Parathyroid adenoma (tissue), 2 donors: ENCODE measurements at regions not wholly inside any gene's neighbourhood (a gene's known extent, or its start where the extent isn't known, plus 50 kb on each side); places are given as distances from the start of the nearest gene placed in this dataset.
A peak's percentile ranks its signal among the peaks of the same experiment; 100 is the strongest.

ENCODE experiments used
- H2AFZ ChIP-seq: fragments of 300-600 bp; sonication (generic); one replicate; pipeline ENCODE4 v1.7.0; 2017; ENCODE audit warnings: antibody characterized with exemption, mild to moderate bottlenecking
- H3K27ac ChIP-seq: fragments of 300-600 bp; sonication (generic); one replicate; pipeline ENCODE4 v1.7.0; 2017
- H3K27me3 ChIP-seq: fragments of 300-600 bp; sonication (generic); one replicate; pipeline ENCODE4 v1.7.0; 2017; ENCODE audit warnings: low read length; ENCODE audit not compliant: control insufficient read depth, insufficient read depth
- H3K36me3 ChIP-seq: fragments of 300-600 bp; sonication (generic); one replicate; pipeline ENCODE4 v1.7.0; 2017; ENCODE audit warnings: low read length; ENCODE audit not compliant: control insufficient read depth, insufficient read depth
- H3K4me1 ChIP-seq: fragments of 300-600 bp; sonication (generic); one replicate; pipeline ENCODE4 v1.7.0; 2017; ENCODE audit warnings: control low read depth
- H3K4me2 ChIP-seq: fragments of 300-600 bp; sonication (generic); one replicate; pipeline ENCODE4 v1.7.0; 2017; ENCODE audit warnings: low read length
- H3K4me3 ChIP-seq: fragments of 300-600 bp; sonication (generic); one replicate; pipeline ENCODE4 v1.7.0; 2017; ENCODE audit warnings: low read depth, low read length
- H3K79me2 ChIP-seq: fragments of 300-600 bp; sonication (generic); one replicate; pipeline ENCODE4 v1.7.0; 2017; ENCODE audit warnings: control low read depth
- H3K9ac ChIP-seq: fragments of 300-600 bp; sonication (generic); one replicate; pipeline ENCODE4 v1.7.0; 2017; ENCODE audit warnings: mild to moderate bottlenecking
- H3K9me3 ChIP-seq: fragments of 300-600 bp; sonication (generic); one replicate; pipeline ENCODE4 v1.7.0; 2017; ENCODE audit warnings: low read length; ENCODE audit not compliant: control insufficient read depth
- CTCF ChIP-seq: fragments of 300-600 bp; sonication (generic); IDR thresholded peaks from one replicate; pipeline ENCODE4 v1.7.0; 2017; ENCODE audit warnings: antibody characterized with exemption, mild to moderate bottlenecking
- donor health status: primary hyperparathyroidism.

GRCh38 chr10:2852574-2853323, 214.6 kb upstream of the PFKP start:
- no peak overlapping the region for H3K9ac ChIP-seq
- H3K9me3 ChIP-seq: no peaks in the 10 kb centered on the region
- H3K4me3 ChIP-seq: no peak overlapping the region
- TF ChIP-seq CTCF: no peak
- no peaks in the 10 kb centered on the region for H3K79me2 ChIP-seq
- no peaks in the 10 kb centered on the region for H3K27me3 ChIP-seq
- no peak overlapping the region for H3K27ac ChIP-seq
- no peaks in the 10 kb centered on the region for H3K36me3 ChIP-seq
- no peak overlapping the region for H2AFZ ChIP-seq
- no peak overlapping the region for H3K4me2 ChIP-seq
- H3K4me1 ChIP-seq: no peaks in the 10 kb centered on the region

GRCh38 chr10:2851566-2851965, 215.8 kb upstream of the PFKP start:
- no peaks in the 10 kb centered on the region for H3K27me3 ChIP-seq
- H3K79me2 ChIP-seq: no peaks in the 10 kb centered on the region
- H3K9me3 ChIP-seq: no peaks in the 10 kb centered on the region
- H2AFZ ChIP-seq: no peak overlapping the region
- H3K4me1 ChIP-seq: no peaks in the 10 kb centered on the region
- no peak for TF ChIP-seq CTCF
- H3K4me3 ChIP-seq: no peak overlapping the region
- H3K27ac ChIP-seq: no peak overlapping the region
- H3K9ac ChIP-seq: no peak overlapping the region
- no peak overlapping the region for H3K4me2 ChIP-seq
- no peaks in the 10 kb centered on the region for H3K36me3 ChIP-seq

- Histone ChIP-seq H3K79me2 (no peaks in the 10 kb centered on the region), H3K27me3 (no peaks in the 10 kb centered on the region), H3K27ac (no peak overlapping the region), H2AFZ (no peak overlapping the region), H3K4me2 (no peak overlapping the region), H3K36me3 (no peaks in the 10 kb centered on the region), H3K9ac (no peak overlapping the region), H3K4me3 (no peak overlapping the region), H3K9me3 (no peaks in the 10 kb centered on the region), H3K4me1 (no peaks in the 10 kb centered on the region)
- TF ChIP-seq CTCF: no peak
These were observed 217.1 kb upstream of the PFKP start for GRCh38 chr10:2850202-2850601.

GRCh38 chr10:2844925-2845324, 222.4 kb upstream of the PFKP start:
- TF ChIP-seq CTCF: no peak
- no peaks in the 10 kb centered on the region for H3K9me3 ChIP-seq
- H3K27me3 ChIP-seq: no peaks in the 10 kb centered on the region
- H3K9ac ChIP-seq: no peak overlapping the region
- no peak overlapping the region for H3K4me2 ChIP-seq
- no peak overlapping the region for H3K27ac ChIP-seq
- H3K79me2 ChIP-seq: no peaks in the 10 kb centered on the region
- no peaks in the 10 kb centered on the region for H3K36me3 ChIP-seq
- H3K4me3 ChIP-seq: no peak overlapping the region
- no peaks in the 10 kb centered on the region for H3K4me1 ChIP-seq
- H2AFZ ChIP-seq: no peak overlapping the region

GRCh38 chr10:2839081-2839725, 228.1 kb upstream of the PFKP start:
- Histone ChIP-seq H3K27ac (no peak overlapping the region), H3K9ac (no peak overlapping the region), H3K36me3 (no peaks in the 10 kb centered on the region), H3K27me3 (no peaks in the 10 kb centered on the region), H3K9me3 (no peaks in the 10 kb centered on the region), H2AFZ (no peak overlapping the region), H3K79me2 (no peaks in the 10 kb centered on the region), H3K4me2 (no peak overlapping the region), H3K4me1 (no peaks in the 10 kb centered on the region), H3K4me3 (no peak overlapping the region)
- peak; percentile 33 for TF ChIP-seq CTCF
